GM12892 (cell line): ENCODE measurements at regions not wholly inside any gene's neighbourhood (a gene's known extent, or its start where the extent isn't known, plus 50 kb on each side); places are given as distances from the start of the nearest gene placed in this dataset.

Experiments used
- POLR2A ChIP-seq: IDR thresholded peaks from 2 replicates; pipeline ENCODE4 v1.6.1; 2011; ENCODE audit warnings: low read depth, low read length, control low read depth
- POLR2AphosphoS5 ChIP-seq: IDR thresholded peaks from 2 replicates; pipeline ENCODE4 v1.6.1; 2011; ENCODE audit warnings: low read depth, low read length, control low read depth

- no peak for TF ChIP-seq POLR2A
- TF ChIP-seq POLR2AphosphoS5, result no peak
These were observed 1601.9 kb upstream of the ADGRL3 start for GRCh38 chr4:59598330-59598618.
